ENCODE measurements at regions not wholly inside any gene's neighbourhood (a gene's known extent, or its start where the extent isn't known, plus 50 kb on each side); places are given as distances from the start of the nearest gene placed in this dataset.

- DNase-seq (ENCODE audit: extremely low read depth, insufficient read length), result no peak
- TF ChIP-seq, protein P1, sequence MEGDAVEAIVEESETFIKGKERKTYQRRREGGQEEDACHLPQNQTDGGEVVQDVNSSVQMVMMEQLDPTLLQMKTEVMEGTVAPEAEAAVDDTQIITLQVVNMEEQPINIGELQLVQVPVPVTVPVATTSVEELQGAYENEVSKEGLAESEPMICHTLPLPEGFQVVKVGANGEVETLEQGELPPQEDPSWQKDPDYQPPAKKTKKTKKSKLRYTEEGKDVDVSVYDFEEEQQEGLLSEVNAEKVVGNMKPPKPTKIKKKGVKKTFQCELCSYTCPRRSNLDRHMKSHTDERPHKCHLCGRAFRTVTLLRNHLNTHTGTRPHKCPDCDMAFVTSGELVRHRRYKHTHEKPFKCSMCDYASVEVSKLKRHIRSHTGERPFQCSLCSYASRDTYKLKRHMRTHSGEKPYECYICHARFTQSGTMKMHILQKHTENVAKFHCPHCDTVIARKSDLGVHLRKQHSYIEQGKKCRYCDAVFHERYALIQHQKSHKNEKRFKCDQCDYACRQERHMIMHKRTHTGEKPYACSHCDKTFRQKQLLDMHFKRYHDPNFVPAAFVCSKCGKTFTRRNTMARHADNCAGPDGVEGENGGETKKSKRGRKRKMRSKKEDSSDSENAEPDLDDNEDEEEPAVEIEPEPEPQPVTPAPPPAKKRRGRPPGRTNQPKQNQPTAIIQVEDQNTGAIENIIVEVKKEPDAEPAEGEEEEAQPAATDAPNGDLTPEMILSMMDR (IDR thresholded peaks at IDR 0.05; ENCODE audit: insufficient read depth, low read length, poor library complexity, severe bottlenecking), result no peak
- H3K4me3 ChIP-seq (replicated peaks; ENCODE audit: low read depth, low read length), result no peak overlapping the region
- H3K36me3 ChIP-seq (ENCODE audit: control insufficient read depth, insufficient read depth, low read length), result no peaks in the 10 kb centered on the region
- no peaks in the 10 kb centered on the region for H3K27me3 ChIP-seq (replicated peaks; ENCODE audit: control insufficient read depth, insufficient read depth, low read length)
Measured at GRCh38 chr14:58755031-58755925, 117.5 kb downstream of the DACT1 start.

- no peak overlapping the region for H3K4me3 ChIP-seq (replicated peaks; ENCODE audit: low read depth, low read length)
- H3K36me3 ChIP-seq (ENCODE audit: control insufficient read depth, insufficient read depth, low read length), result no peaks in the 10 kb centered on the region
- no peaks in the 10 kb centered on the region for H3K27me3 ChIP-seq (replicated peaks; ENCODE audit: control insufficient read depth, insufficient read depth, low read length)
- TF ChIP-seq, protein P1 (IDR thresholded peaks at IDR 0.05; ENCODE audit: insufficient read depth, low read length, poor library complexity, severe bottlenecking), result no peak
- DNase-seq (ENCODE audit: extremely low read depth, insufficient read length), result no peak
Measured at GRCh38 chr14:58760121-58760520, 122.4 kb downstream of the DACT1 start.

DNA sequence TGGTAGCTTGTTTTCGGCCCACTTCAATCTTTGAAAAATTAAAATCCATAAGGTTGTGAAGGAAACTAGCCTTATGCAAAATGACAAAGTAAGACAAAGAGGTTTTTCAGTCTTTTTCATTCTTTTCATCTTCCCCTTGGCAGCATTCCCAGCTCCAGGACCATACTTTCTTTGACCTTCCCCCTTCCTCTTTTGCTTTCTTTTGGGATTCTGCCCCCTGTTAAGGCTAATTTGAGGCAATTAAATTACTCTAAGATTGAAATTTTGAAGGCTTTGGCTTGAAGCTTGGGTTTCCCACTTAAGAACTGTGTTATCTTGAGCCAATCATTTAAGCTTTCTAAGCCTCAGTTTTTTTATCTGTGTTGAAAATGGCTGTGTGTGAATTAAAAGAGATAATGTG, 124.9 kb downstream of the DACT1 start:
- no peak for DNase-seq (ENCODE audit: extremely low read depth, insufficient read length)
- TF ChIP-seq, protein P1 (IDR thresholded peaks at IDR 0.05; ENCODE audit: insufficient read depth, low read length, poor library complexity, severe bottlenecking), result no peak
- Histone ChIP-seq H3K27me3 (replicated peaks; ENCODE audit: control insufficient read depth, insufficient read depth, low read length) (no peaks in the 10 kb centered on the region), H3K4me3 (replicated peaks; ENCODE audit: low read depth, low read length) (no peak overlapping the region), H3K36me3 (ENCODE audit: control insufficient read depth, insufficient read depth, low read length) (no peaks in the 10 kb centered on the region)

DNA sequence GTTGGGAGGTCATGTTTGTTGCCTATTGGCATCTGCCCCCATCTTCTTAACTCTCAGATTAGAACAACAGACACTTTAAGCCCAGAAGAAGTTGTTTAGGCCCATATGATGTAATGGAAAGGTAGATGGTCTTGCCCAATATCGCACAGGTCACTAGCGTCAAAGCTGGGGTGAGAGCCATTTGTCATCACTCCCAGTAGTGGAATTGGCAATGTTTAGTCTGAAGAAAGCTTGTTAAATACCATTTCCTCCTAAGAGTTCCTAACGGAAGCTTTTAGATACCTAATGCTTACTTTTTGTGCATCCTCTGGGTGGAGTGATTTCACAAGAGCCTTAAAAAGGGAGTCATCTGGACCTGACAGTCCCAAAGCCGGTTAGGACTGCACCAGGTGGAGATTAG, 125.4 kb downstream of the DACT1 start:
- Histone ChIP-seq H3K27me3 (replicated peaks; ENCODE audit: control insufficient read depth, insufficient read depth, low read length) (no peaks in the 10 kb centered on the region), H3K4me3 (replicated peaks; ENCODE audit: low read depth, low read length) (no peak overlapping the region), H3K36me3 (ENCODE audit: control insufficient read depth, insufficient read depth, low read length) (no peaks in the 10 kb centered on the region)
- no peak for DNase-seq (ENCODE audit: extremely low read depth, insufficient read length)
- TF ChIP-seq, protein P1 (IDR thresholded peaks at IDR 0.05; ENCODE audit: insufficient read depth, low read length, poor library complexity, severe bottlenecking), result no peak

- DNase-seq (ENCODE audit: extremely low read depth, insufficient read length), result no peak
- no peak overlapping the region for H3K4me3 ChIP-seq (replicated peaks; ENCODE audit: low read depth, low read length)
- H3K27me3 ChIP-seq (replicated peaks; ENCODE audit: control insufficient read depth, insufficient read depth, low read length), result no peaks in the 10 kb centered on the region
- H3K36me3 ChIP-seq (ENCODE audit: control insufficient read depth, insufficient read depth, low read length), result no peaks in the 10 kb centered on the region
- TF ChIP-seq, protein P1 (IDR thresholded peaks at IDR 0.05; ENCODE audit: insufficient read depth, low read length, poor library complexity, severe bottlenecking), result no peak
Measured at GRCh38 chr14:58765418-58765831, 127.7 kb downstream of the DACT1 start.
